AG09319 (cell line): ENCODE measurements at regions not wholly inside any gene's neighbourhood (a gene's known extent, or its start where the extent isn't known, plus 50 kb on each side); places are given as distances from the start of the nearest gene placed in this dataset.

ENCODE experiments used
- DNase-seq: peaks from one replicate; pipeline ENCODE4 v3.0.0-alpha.2; 2010; ENCODE audit warnings: low read depth; ENCODE audit errors: extremely low read depth
- CTCF ChIP-seq: IDR thresholded peaks from 2 replicates; pipeline ENCODE4 v1.5.1; 2011; ENCODE audit warnings: low read depth, mild to moderate bottlenecking, inconsistent platforms, low read length, moderate library complexity

GRCh38 chr17:52476638-52477313, 318.3 kb upstream of the CA10 start:
- DNase-seq, result no peak
- TF ChIP-seq CTCF, result no peak

GRCh38 chr17:52470553-52470952, 312.0 kb upstream of the CA10 start:
- DNase-seq, result no peak
- no peak for TF ChIP-seq CTCF

GRCh38 chr17:52465407-52465806, 306.9 kb upstream of the CA10 start:
- no peak for TF ChIP-seq CTCF
- no peak for DNase-seq

- no peak for TF ChIP-seq CTCF
- no peak for DNase-seq
These were observed 292.9 kb upstream of the CA10 start for GRCh38 chr17:52451294-52451861.

GRCh38 chr17:52442350-52442749, 283.8 kb upstream of the CA10 start:
- no peak for DNase-seq
- no peak for TF ChIP-seq CTCF

- TF ChIP-seq CTCF, result no peak
- DNase-seq, result no peak
These were observed 262.1 kb upstream of the CA10 start for GRCh38 chr17:52420555-52421078.

- no peak for TF ChIP-seq CTCF
- DNase-seq, result no peak
These were observed 260.7 kb upstream of the CA10 start for GRCh38 chr17:52419229-52419641.
